GM21367 (cell line): ENCODE measurements at regions not wholly inside any gene's neighbourhood (a gene's known extent, or its start where the extent isn't known, plus 50 kb on each side); places are given as distances from the start of the nearest gene placed in this dataset.

Source experiments
- ATAC-seq: cut with Tn5 transposase; IDR thresholded peaks from one replicate; pipeline ENCODE4 v1.9.1; 2021; ENCODE audit not compliant: unreplicated experiment

DNA sequence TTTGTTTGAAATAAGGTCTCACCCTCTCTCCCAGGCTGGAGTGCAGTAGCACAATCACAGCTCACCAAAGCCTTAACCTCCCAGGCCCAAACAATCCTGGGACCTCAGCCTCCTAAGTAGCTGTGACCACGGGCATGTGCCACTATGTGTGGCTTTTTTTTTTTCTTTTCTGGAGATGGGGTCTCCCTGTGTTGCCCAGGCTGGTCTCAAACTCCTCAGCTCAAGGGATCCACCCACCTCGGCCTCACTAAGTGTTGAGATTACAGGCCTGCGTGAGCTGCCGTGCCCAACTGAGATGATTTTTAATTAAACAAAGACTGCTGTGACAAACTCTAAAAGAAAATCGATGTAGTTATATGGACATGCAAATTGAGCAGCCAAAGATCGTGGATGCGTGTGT, 768.4 kb upstream of the ADGRL2 start:
- ATAC-seq, result no peak

DNA sequence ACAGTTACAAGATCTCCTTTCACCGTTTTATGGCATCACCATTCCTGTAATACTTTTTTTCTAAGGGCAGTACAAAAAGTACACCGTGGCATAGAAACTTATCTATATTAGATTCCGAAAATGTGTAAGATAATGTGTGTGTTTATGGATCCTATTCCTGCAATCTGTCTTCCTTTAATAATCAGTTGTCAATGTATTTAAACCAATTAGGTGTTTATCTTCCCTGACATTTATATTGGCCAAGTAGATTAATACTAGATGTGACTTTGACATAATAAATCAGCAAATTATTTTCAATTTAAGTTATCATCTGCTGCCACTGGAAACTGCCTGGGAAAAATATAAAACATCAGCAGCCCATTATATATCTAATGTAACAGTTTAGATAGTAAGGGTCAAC, 770.3 kb upstream of the ADGRL2 start:
- ATAC-seq, result no peak

DNA sequence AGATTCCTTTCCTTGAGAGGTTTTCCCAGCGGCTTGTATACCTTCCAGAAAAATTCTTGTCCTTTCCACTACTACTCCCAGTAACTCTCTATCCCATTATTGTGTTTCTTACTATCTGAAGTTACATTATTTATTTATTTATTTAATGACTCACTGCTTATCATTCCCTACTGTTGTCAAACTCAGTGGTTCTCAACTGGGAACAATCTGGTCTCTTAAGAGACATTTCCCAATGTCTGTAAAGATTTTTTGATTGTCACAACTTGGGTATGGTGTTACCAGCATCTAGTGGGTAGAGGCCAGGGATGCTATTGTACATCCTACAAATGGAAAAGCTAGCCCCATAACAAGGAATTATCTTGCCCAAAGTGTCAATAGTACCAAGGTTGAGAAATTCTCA, 771.5 kb upstream of the ADGRL2 start:
- no peak for ATAC-seq

DNA sequence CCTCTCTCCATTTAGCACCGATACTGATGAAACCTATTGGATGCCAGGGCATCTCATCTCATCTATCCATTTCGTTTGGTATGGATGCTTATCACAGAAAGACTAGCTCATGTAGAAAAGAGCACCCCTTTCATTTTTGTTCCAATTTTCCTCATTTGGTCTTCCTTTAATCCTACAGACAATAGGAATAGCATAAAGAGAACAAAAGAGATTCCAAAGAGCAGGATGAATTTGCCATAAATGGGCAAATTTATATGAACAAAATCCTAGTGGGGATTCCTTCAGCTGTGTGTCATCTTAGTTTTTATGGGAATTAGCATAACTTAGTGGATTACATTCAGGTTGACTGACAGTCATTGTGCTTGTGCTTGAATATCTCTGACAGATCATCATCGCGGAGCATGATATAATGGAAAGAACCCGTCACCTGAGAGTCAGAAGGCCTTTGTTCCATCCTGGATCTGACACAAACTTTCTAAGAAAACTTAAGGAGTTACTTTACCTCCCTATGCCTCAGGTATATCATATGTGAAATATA, 777.5 kb upstream of the ADGRL2 start:
- no peak for ATAC-seq

DNA sequence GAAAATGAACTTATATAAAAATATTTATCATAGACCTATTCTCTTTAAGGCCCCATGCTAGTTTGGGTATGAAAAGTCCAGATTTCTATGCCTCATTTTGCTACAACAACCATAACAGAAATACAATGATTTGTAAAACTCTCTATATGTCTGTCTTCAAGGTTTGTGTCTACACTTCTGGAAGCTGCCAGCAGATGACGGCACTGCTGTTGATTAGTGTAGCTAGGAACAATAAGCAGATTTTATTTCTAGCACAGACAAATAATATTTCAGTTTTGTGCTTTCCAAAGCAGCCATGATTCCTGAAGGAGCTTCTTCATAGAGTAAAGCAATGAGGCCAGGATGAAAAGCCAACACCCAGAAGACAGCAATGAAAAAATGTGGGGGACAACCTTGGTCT, 779.6 kb upstream of the ADGRL2 start:
- no peak for ATAC-seq

DNA sequence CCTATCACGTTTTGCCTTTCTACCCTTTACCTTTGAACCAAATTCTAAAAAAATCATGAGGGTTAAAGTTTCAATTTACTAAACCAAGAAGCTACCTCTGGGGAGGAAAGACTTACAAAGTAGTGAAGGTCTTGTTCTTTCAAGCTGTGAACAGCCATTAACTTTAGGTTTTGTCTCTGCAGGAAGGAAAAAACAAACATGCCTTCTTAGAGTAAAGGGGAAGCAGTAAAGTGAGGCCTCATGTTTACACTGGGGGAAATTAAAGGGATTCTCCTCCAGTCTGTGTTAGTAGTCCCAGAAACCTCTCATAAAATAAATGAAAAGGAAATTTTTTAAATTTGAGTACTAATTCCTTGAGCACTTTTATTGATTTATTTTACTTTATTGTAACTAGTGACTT, 780.2 kb upstream of the ADGRL2 start:
- no peak for ATAC-seq

DNA sequence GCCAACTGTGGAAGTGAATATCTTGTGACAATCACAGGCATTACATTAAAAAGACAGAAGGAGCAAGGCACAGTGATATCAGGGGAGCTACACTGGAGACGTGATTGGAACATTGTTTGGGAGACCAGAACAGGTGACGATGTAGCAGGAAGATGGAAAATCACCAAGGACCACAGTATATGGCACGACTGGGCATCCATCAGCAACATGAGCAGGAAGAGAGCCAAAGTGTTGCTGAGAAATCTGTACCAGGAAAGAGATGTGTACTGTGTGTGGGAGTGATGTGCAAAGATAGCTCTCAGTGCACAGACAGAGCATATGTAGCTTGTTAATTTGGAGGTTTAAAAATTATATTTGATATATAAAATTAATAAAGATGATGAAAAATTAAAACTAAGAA, 790.6 kb upstream of the ADGRL2 start:
- no peak for ATAC-seq

DNA sequence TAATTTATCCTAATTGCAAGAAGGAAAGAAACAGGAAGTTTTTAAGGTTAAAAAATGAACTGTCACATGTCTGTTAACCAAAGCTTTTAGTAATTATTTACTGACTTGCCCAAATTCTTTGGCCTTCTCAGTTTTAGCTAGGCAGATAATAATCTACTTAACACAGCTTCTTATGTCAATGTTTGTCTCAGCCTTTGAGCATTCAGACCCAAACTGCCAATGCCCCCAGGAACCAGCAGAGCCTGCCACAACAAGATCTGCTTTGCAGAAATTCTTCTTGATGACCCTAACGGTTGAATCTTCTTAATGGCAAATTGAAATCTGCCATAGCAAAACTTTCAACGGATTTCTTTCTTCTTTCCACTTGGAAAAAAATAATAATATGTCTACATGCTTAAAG, 792.4 kb upstream of the ADGRL2 start:
- no peak for ATAC-seq

DNA sequence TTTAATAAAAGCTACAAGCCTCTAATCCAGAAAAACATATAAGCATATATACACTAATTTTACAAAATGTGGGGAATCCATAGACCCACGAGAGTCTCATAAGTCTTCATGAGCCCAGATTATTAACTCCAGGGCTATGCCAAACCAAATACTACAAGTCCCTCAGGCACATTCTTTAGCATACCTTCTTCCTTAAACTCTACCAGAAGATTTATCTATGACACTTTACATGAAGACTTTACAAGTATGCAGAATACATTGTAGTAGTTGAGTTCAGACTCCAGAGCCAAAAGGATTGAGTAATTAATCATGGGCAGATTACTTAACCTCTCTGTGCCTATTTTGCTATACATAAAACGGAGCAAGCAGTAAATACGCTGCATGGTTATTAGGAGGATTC, 793.7 kb upstream of the ADGRL2 start:
- ATAC-seq, result no peak

DNA sequence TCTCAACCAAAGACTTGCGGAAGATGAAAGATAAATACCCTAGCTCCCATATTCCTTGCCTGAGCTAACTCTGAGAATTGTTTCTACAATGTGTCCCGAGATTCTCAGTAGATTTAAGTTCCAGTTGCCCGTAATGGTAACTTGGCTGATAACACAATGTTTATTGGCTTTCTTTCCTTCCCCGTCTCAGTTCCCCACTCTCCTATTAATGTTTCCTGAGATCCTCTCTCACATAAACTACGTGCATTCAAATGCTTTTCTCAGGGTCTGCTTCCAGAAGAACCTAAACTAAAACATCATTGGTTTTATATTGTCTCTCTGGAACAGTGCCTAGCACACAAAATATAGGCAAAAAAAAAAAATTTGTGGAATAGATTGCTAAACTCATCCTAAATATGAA, 794.2 kb upstream of the ADGRL2 start:
- no peak for ATAC-seq

DNA sequence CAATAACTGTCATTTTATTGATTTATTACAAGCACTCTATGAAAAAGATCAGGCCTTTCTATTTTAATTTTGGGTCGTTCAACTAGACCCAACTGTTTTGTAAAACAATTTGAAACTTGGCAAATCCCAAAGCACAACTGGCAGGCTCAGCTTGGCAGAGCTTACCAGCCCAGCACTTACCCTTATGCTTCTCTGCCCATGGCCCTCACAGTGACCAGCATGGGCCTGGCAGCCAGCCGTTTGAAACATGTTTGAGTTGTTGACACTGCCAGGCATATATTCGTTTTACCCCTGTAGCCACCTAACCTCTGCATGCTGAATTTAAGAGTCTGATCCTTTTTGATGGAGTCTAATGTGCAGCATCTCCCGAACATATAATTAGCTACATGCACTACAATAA, 796.7 kb upstream of the ADGRL2 start:
- no peak for ATAC-seq

DNA sequence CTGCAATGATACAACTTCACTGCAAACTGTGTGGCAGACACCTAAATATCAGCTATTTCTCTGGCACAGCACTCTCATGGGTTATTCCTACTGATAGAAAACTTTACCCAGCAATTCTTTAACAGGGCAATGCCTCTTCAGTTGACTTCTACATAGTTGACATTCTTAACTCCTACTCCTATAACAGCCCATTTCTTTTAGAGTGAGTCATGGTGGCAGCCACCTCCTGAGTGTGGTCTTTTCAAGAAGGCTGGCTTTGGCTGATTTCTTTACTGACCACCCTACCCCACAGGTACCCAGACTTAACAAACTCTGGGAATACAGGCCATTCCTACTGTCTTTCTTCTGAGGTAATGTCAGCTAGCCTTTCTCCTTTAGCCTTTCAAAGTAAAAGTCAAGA, 805.8 kb upstream of the ADGRL2 start:
- no peak for ATAC-seq

DNA sequence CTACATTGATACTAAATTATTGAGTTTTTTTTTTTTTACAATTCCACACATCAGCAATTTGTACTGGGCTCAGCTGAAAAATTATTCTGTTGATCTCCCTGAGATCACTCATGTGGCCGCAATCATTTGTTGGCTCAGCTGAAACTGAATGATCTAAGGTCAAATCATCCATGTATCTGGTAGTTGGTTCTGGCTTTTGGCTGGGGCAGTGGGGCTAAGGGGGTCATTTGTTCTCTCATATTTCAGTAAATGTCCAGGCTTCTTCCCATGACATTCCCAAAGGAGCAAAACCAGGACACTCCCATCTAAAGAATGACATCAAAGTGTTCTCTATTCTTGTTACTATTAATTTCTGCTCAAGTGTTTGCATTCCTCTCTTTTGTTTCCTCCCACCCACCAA, 806.7 kb upstream of the ADGRL2 start:
- ATAC-seq, result no peak

DNA sequence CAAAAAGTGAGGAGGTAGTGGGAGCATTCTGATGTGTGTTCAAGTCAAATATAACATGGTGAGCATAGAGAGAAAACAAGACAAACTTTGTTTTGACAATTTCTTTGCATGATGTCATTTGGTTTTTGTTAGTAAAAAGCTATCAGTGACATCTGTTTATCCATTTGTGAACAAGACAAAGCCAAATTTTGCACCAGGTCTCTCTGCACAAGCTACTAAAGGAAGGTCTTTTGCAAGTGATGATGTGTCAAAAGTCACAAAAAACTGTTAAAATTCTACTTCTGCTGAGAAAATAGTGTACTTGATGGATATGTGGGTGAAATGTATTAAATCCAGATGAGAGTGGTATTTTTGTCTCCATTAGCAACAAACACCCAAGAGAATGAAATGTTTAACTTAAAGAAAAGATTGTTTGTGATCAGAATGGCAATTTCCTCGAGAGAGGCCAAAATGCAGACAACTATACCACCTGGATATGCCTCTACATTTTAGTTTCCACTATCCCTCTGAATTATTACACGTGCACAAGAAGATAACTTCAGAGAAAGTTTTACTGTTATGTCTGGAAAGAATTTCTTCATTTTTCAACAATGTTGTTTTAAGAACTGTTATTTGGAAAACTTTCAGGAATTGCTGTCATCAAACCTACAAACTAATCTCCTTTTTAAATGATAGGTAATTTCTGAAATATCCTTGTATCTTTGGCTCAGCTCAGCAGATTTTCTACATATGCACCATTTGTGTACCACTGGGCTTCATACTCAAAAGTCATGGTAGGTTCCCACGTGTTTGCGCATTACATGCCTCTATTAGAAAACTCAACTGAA, 807.4 kb upstream of the ADGRL2 start:
- no peak for ATAC-seq

DNA sequence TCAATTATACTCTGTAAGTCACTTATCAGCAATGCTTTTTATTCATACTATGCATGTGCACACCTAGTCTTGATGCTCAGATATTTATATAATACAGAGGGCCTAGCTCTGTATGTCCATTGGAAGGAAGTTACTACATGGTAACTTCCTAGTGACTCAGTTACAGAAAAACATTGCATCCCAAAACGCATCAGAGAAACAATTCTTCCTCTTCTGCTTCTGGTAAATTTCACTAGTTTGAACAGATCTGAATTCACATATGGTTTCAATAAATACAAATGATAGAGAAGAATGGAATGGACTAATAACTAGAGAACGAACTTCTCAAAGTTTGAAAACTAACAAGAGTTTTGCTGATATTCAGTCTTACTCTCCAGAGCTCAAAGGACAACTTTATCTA, 811.3 kb upstream of the ADGRL2 start:
- ATAC-seq, result no peak

DNA sequence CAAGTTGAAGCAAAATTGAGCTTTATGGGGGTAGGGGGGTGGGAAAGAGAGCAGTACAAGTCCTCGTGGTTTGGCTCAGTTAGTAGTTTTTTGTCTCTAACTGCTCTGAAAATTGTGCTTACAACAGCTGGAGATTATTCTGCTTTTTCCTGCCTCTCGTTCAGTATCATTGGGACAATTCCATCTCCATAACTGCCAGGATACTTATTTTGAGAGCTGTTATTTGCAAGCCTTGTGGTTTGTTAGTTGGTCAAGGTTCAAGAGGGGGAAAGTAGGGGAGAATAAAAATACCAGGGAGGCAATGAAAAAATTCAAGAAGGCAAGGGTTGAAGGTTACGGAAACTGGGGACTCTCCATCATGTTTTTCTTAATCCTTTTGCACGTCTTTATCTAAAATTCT, 811.8 kb upstream of the ADGRL2 start:
- no peak for ATAC-seq

DNA sequence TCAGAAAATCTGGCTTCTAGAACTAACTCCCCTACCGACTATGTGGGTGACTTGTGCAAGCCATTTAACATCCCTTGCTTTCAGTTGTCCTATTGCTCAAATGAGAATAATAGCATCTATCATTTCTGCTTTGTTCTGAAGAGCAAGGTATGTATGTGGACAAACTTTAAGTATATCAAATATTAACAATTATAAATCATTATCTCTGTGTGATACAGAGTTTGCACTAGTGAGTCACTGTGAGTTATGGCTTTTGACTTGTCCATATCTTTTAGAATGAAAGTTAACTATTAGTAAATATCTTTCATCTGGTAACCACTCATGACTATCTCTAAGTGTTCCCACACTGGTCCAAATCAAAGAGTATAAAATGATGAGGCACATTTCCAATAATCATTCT, 812.9 kb upstream of the ADGRL2 start:
- ATAC-seq, result no peak

DNA sequence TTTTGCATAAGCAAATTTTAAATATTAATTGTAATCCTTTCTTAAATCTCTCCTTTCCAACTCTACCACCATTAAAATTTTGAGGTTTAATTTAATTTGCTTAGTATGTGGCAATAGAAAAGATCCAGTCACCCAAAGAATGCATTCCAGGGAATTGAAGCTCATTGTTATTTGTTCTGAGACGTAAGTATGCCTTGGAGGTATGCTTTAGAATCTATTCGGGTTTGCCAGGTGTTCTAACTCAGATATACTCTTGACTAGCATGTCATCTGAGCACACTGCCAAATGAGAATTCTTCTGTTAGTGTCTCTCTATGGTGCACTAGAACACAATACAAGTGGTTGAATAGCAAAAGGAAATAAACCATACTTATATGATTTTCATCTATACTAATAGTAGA, 813.6 kb upstream of the ADGRL2 start:
- ATAC-seq, result no peak

DNA sequence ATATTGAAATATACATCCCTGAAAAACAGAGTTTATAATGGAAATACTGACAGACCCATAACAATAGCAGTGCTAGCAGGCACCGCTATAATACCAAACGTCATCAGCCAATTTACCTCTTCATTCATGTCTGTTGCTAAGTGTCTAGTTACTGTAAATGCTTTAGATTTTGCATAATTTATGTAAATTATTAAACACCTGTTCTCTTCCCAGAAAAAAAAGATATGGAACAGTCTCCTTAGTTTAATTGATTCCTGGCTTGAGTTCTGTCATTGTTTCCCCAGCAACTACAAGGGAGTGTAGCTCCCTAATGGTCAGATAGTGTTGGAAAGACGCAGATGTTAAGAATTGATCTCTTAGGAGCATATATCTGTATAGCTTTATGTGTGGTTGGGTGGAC, 817.9 kb upstream of the ADGRL2 start:
- no peak for ATAC-seq

DNA sequence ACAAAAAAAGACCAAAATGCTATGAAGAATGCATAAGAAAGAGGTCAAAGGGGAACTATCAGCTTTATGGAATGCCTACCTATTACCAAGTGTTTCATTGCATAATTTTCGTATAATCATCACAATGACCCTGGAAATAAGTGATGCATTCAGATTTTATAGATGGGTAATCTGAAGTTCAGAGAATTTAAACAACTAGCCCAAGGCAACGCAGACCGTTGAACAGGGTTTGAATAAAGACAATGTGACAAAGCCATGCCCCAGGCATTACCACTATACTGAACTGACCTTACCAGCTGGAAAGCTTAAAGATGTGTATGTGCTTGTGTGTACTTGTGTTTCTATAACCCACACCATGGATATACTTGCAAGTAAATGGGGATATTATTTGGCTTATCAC, 827.6 kb upstream of the ADGRL2 start:
- no peak for ATAC-seq

DNA sequence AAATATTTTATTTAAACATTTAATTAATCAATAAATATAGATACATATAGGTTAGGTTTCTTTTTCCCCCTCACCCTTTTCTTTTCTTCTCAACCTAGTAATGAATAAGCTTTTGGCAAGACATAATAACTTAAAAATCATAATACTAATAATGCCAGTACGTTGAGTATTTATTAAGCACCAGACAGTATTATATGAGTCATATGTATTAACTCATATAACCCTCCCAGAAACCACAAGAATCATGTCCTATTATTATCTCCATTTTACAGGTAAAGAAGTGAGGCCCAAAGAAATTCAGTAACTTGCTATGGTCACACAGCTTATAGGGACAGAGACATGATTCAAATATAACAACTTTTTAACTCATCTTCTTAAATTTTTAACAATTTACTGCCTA, 834.5 kb upstream of the ADGRL2 start:
- ATAC-seq, result no peak

DNA sequence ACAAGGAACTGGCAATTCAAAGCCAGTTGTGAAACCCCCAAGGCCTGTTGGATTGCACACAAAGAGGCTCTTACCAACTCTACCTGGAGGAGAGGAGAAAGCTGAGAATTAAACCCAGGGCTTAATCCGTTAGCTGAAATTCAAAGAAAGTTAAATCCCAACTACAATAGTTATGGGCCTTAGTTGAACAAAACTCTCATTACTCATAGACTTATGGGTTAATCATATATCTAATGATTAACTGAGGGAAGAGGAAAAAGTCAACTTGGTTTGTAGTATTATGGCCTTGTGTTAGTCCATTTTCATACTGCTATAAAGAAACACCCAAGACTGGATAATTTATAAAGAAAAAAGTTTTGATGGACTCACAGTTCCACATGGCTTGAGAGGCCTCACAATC, 838.2 kb upstream of the ADGRL2 start:
- ATAC-seq, result no peak
